HG03521 (cell line): ENCODE measurements at regions not wholly inside any gene's neighbourhood (a gene's known extent, or its start where the extent isn't known, plus 50 kb on each side); places are given as distances from the start of the nearest gene placed in this dataset.
"Not testable (repeated sequence)": the region's sequence is repeated elsewhere in the genome, so short reads cannot be mapped to it uniquely, and the experiment has no call there.

Experiments
- ATAC-seq: cut with Tn5 transposase; IDR thresholded peaks from one replicate; pipeline ENCODE4 v1.9.1; 2021; ENCODE audit warnings: mild to moderate bottlenecking, moderate library complexity; ENCODE audit not compliant: unreplicated experiment

DNA sequence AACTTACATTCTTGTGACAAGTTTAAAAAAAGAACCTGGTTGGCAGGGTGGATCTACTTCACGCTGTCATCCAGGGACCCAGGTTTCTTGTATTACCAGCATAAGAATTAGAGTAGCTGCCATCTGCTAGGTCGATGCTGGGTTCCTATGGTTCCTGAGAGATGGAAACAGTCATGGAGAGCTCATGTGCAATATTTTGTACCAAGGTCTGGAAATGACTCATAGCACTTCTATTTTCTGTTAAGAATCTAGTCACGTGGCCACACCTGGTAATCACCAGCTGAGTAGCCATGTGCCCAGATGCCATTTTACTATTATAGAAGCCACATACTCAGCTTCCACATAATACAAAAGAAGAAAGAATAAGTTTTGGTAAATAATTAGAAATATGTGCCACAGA is 171.3 kb downstream of the CD83 start:
- no peak for ATAC-seq

- no peak for ATAC-seq
Measured at GRCh38 chr6:14290041-14290771, 172.6 kb downstream of the CD83 start.

- ATAC-seq, result no peak
Measured at GRCh38 chr6:14290772-14291330, 173.3 kb downstream of the CD83 start.

DNA sequence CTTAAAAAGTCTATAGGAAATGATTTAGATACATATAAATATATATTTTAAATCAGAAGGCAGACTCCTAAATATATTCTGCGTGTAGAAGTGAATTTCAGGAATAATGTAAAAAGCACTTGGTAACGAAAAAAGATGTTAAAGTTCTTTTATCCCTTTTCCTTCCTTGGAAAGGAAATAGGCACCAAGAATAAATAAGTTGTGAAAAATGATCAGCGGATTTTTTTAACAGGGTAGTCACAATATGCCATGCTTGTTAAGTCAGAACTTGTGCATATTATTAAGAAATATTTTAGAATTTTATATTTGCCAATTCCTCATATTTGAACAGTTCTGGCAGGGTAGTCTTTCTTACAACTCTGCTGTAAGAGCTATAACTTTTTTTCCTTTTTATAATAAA is 173.8 kb downstream of the CD83 start:
- ATAC-seq, result no peak

- ATAC-seq, result no peak
Measured at GRCh38 chr6:14292119-14292518, 174.5 kb downstream of the CD83 start.

GRCh38 chr6:14294270-14294951 is 176.8 kb downstream of the CD83 start:
- no peak for ATAC-seq

DNA sequence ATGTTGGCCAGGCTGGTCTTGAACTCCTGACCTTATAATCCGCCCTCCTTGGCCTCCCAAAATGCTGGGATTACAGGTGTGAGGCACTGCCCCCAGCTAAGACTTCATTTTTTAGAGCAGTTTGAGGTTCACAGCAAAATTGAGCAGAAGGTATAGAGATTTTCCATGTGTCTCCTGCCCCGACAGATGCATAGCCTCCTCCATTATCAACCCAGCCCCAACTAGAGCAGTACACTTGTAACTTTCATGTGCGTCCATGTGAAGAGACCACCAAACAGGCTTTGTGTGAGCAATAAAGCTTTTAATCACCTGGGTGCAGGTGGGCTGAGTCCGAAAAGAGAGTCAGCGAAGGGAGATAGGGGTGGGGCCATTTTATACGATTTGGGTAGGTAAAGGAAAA is 179.1 kb downstream of the CD83 start:
- not testable (repeated sequence) for ATAC-seq

GRCh38 chr6:14297118-14297517 is 179.5 kb downstream of the CD83 start:
- not testable (repeated sequence) for ATAC-seq

GRCh38 chr6:14300189-14300588 is 182.6 kb downstream of the CD83 start:
- ATAC-seq, result not testable (repeated sequence)

DNA sequence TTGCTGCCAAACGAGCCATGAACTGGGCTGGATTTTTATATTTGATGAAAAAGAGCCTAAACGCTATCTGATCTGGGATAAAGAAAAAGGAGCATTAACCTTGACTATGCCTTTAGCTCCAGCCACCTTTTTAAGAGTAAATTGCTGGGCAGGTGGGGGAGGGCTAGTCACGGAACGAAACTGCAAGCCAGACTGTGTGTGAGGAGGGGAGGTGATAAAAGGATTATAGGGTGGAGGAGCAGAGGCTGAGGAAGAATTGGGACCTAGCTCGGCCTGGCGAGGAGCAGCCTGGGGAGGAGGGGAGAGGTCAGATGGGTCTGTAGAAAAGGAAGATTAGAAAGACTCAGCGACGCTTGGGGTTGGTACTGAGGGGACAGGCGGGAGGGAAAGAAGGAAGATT is 183.1 kb downstream of the CD83 start:
- not testable (repeated sequence) for ATAC-seq

DNA sequence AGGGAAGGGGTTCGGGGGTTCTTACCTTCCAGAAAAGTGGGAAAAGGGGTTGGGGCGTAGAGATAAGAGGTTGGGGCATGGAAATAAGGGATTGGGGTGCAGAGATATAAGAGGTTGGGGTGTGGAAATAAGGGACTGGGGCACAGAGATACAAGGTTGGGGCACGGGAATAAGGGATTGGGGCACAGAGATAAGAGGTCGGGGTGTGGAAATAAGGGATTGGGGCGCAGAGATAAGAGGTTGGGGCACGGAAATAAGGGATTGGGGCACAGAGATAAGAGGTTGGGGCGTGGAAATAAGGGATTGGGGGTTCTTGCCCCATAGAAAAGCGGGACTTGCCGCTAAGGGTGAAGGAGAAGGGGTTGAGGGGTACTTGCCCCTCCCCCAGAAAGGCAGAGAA is 183.9 kb downstream of the CD83 start:
- ATAC-seq, result not testable (repeated sequence)

DNA sequence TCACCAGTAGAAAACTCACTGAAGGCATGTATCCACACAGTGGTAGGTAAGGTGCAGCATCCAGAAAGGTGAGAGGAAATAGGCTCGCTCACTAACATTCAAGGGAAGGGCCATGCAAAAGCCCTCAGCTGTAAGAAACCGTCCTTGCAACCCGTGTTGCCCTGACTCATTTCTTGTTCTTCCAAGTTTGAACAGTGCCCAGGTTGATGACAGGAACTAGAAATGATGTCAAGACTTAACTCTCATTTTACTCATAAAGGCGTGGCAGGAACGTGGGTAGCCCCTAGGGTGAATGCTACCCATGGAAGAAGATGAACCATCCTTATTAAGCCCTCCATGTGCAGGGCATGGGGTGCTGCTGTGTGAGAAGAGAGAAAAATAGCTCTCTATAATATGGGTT is 187.6 kb downstream of the CD83 start:
- ATAC-seq, result no peak

GRCh38 chr6:14305624-14306023 is 188.1 kb downstream of the CD83 start:
- no peak for ATAC-seq

DNA sequence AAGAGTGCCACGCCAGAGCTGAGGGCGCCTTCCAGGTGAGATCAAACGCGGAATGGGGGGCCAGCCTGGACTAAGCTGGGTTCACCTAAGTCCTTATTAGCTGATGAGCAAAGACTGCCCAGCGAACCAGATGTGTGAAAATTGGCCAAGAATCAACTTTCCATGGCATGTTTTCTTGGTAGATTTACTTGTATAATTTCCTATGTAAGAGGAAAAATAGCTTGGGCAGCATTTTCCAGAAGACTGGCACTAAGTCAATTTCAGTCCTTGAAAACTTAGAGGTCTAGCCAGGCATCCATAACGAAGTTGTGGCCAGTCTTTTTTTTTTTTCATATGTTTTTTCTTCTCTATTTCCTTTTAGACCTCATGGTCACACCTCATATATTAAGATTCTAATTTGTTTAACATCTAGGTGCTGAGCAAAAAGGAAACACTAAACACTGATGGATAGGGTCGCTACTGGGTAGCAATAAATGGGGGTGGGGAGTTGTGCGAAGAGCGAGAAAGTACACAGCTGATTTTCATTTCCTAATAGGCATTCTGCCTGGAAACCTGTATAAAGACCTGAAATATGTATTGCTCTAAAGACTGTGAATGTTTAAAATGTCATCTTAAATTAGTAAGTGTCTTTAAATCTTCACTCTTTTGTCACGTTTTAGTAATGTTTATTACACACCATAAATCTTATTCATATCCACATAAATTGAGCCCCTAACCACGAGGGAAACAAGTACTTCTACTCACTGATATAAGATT is 188.8 kb downstream of the CD83 start:
- ATAC-seq, result no peak

GRCh38 chr6:14309516-14309915 is 191.9 kb downstream of the CD83 start:
- ATAC-seq, result no peak

DNA sequence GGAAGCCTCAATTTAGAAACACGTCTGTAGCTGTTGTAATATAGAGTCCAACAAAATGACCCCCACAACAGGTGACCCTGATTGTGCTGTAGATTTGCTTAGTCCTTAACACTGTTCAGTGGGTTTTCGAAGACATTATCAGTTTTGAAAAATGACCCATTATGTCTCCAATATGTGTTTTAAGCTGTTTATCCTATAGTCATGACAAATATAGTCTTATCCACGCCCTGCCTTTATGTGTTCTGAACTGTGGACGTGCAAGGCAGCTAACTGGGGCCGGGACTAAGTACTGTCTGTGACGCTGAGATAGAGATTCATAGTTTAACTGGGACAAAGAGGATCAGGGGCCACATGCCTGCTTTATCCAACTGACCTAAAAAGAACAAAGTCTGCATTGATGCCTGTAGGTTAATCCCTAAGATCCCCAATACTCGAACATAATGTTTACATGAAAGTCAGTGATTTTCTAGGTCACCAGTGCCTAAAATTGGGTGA is 192.4 kb downstream of the CD83 start:
- no peak for ATAC-seq

GRCh38 chr6:14310960-14311359 is 193.4 kb downstream of the CD83 start:
- ATAC-seq, result no peak

DNA sequence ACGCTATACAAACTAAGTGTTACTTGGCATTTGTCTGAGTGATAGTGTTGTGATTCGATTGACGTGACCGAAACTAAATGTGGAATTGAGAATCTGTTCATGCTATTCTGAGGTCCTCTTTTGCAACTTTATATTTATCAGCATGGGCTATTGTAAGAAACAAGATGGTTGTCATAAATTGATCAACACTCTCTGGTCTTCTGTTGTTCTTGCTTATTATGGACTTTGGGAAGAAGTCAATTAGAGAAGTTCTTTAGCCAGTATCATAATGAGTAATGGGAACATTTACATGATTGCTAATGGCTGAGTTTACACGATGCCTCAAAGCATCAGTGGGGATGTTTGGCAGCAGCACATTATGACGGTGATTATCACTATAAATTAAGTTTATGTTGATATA is 195.0 kb downstream of the CD83 start:
- ATAC-seq, result no peak

DNA sequence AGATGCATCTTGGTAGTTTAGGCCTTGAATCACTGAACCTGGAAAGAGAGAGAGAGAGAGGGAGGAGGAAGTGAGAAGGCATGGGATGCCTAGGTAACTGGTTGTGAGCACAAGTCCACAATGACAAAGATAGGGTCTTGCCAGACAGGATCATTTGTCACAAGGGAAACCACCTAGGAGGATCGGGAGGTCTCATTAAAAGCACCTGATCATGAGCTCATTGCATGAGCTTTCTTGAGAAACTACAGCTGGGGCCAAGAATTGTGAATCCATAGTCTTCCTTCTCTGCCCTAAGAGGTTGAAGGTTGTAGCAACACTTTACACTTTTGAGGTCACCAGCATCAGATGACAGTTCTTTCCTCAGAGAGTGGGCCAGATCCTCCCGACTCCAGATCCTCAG is 195.7 kb downstream of the CD83 start:
- no peak for ATAC-seq

- no peak for ATAC-seq
Measured at GRCh38 chr6:14315353-14315752, 197.8 kb downstream of the CD83 start.

- no peak for ATAC-seq
Measured at GRCh38 chr6:14316651-14317386, 199.2 kb downstream of the CD83 start.
